IMR-90 (cell line): ENCODE measurements at regions not wholly inside any gene's neighbourhood (a gene's known extent, or its start where the extent isn't known, plus 50 kb on each side); places are given as distances from the start of the nearest gene placed in this dataset.

Source experiments
- ATAC-seq: fragments of 200-7000 bp; cut with Tn5 transposase; 2 replicates; pipeline ENCODE4 v1.9.1; 2020; ENCODE audit warnings: low read depth, mild to moderate bottlenecking, moderate library complexity
- BruUV-seq: library from RNA; stranded (reverse); fragments of 400-500 nt; replicated peaks from 2 replicates; lab custom pipeline; 2021; lab: Mats Ljungman, UMichigan
- CTCF ChIA-PET: fragments of 300-600 bp; formaldehyde crosslinking; extraction: SDS; loops from one replicate; lab custom pipeline; 2021; ENCODE audit warnings: antibody characterized with exemption; lab: Yijun Ruan, JAX
- POLR2A ChIA-PET: fragments of 300-600 bp; sonication (Branson Sonifier 250); formaldehyde crosslinking; loops from one replicate; lab custom pipeline; 2022; ENCODE audit warnings: antibody characterized with exemption; ENCODE audit not compliant: unreplicated experiment; lab: Charles Lee
- DNase-seq: peaks from one replicate; pipeline ENCODE4 v3.0.0; 2013
- H2AFZ ChIP-seq: replicated peaks from 2 replicates; pipeline ENCODE3; 2013; ENCODE audit warnings: low read length, mild to moderate bottlenecking; ENCODE audit not compliant: poor library complexity
- H2AK5ac ChIP-seq: 2 replicates; pipeline ENCODE4 v1.6.1; 2013; ENCODE audit warnings: low read depth, low read length, inconsistent platforms
- H2AK9ac ChIP-seq: replicated peaks from 2 replicates; pipeline ENCODE3; 2013; ENCODE audit warnings: mild to moderate bottlenecking, low read depth, low read length, moderate library complexity; ENCODE audit not compliant: poor library complexity
- H2BK120ac ChIP-seq: 2 replicates; pipeline ENCODE4 v1.6.1; 2013; ENCODE audit warnings: low read depth, low read length, inconsistent platforms
- H2BK15ac ChIP-seq: 3 replicates; pipeline ENCODE4 v1.6.1; 2013; ENCODE audit warnings: low read depth, low read length, inconsistent platforms
- H2BK20ac ChIP-seq: 2 replicates; pipeline ENCODE4 v1.6.1; 2013; ENCODE audit warnings: low read depth, mild to moderate bottlenecking, inconsistent platforms, low read length, moderate library complexity
- H2BK5ac ChIP-seq: 2 replicates; pipeline ENCODE4 v1.6.1; 2013; ENCODE audit warnings: mild to moderate bottlenecking, low read depth, low read length, inconsistent platforms; ENCODE audit not compliant: poor library complexity, severe bottlenecking
- H3K14ac ChIP-seq: replicated peaks from 2 replicates; pipeline ENCODE4 v1.6.1; 2013; ENCODE audit warnings: low read depth, low read length, inconsistent platforms
- H3K18ac ChIP-seq: 2 replicates; pipeline ENCODE4 v1.6.1; 2013; ENCODE audit warnings: low read depth, low read length, control low read depth
- H3K23ac ChIP-seq: 2 replicates; pipeline ENCODE4 v1.6.1; 2013; ENCODE audit warnings: low read depth, low read length, inconsistent platforms
- H3K27ac ChIP-seq: 2 replicates; pipeline ENCODE4 v1.5.1; 2013; ENCODE audit warnings: mild to moderate bottlenecking, control low read depth, low read length; ENCODE audit not compliant: insufficient read depth
- H3K27me3 ChIP-seq: 2 replicates; pipeline ENCODE4 v1.6.1; 2013; ENCODE audit warnings: low read length; ENCODE audit not compliant: control insufficient read depth, insufficient read depth
- H3K36me3 ChIP-seq: 2 replicates; pipeline ENCODE4 v1.6.1; 2013; ENCODE audit warnings: low read length, mixed read lengths; ENCODE audit not compliant: control insufficient read depth, insufficient read depth
- H3K4ac ChIP-seq: 2 replicates; pipeline ENCODE4 v1.6.1; 2013; ENCODE audit warnings: low read depth, low read length, inconsistent platforms
- H3K4me1 ChIP-seq: 2 replicates; pipeline ENCODE4 v1.6.1; 2013; ENCODE audit warnings: low read length, mixed read lengths; ENCODE audit not compliant: control insufficient read depth, insufficient read depth
- H3K4me2 ChIP-seq: 2 replicates; pipeline ENCODE4 v1.6.1; 2013; ENCODE audit warnings: low read depth, mild to moderate bottlenecking, control low read depth, low read length, moderate library complexity
- H3K4me3 ChIP-seq: 2 replicates; pipeline ENCODE4 v1.5.1; 2013; ENCODE audit warnings: low read depth, mild to moderate bottlenecking, control low read depth, low read length, moderate library complexity; ENCODE audit not compliant: insufficient read depth
- H3K56ac ChIP-seq: 2 replicates; pipeline ENCODE4 v1.6.1; 2013; ENCODE audit warnings: low read length, inconsistent platforms; ENCODE audit not compliant: insufficient read depth; ENCODE audit errors: extremely low read depth
- H3K79me1 ChIP-seq, 2 experiments: 2 replicates each; pipeline ENCODE4 v1.6.1; 2013; ENCODE audit warnings: low read length in 2 of 2, inconsistent platforms in 1 of 2, low read depth in 1 of 2
- H3K9ac ChIP-seq: 2 replicates; pipeline ENCODE4 v1.6.1; 2013; ENCODE audit warnings: low read depth, low read length, control low read depth
- H3K9me1 ChIP-seq: 2 replicates; pipeline ENCODE4 v1.6.1; 2013; ENCODE audit warnings: low read length, inconsistent platforms; ENCODE audit not compliant: insufficient read depth
- H3K9me3 ChIP-seq: 2 replicates; pipeline ENCODE4 v1.6.1; 2013; ENCODE audit warnings: low read length; ENCODE audit not compliant: control insufficient read depth, insufficient read depth
- H4K20me1 ChIP-seq: 2 replicates; pipeline ENCODE4 v1.6.1; 2013; ENCODE audit warnings: low read length, inconsistent platforms; ENCODE audit not compliant: insufficient read depth
- H4K5ac ChIP-seq: 2 replicates; pipeline ENCODE4 v1.6.1; 2013; ENCODE audit warnings: mild to moderate bottlenecking, low read depth, low read length, control low read depth
- H4K8ac ChIP-seq, 2 experiments: 2 replicates each; pipeline ENCODE4 v1.6.1; 2013; ENCODE audit warnings: low read depth in 2 of 2, low read length in 2 of 2, control low read depth in 1 of 2, inconsistent platforms in 1 of 2
- H4K91ac ChIP-seq: 2 replicates; pipeline ENCODE4 v1.6.1; 2013; ENCODE audit warnings: low read depth, low read length, inconsistent platforms; ENCODE audit not compliant: insufficient read depth
- CTCF ChIP-seq: conservative IDR thresholded peaks from 2 replicates; pipeline ENCODE4 v1.5.1; 2012; ENCODE audit warnings: mild to moderate bottlenecking, low read depth, low read length, improper control_type of control experiment
- FOS ChIP-seq: fragments of 150-350 bp; IDR thresholded peaks from 2 replicates; pipeline ENCODE4 v1.6.1; 2016; ENCODE audit warnings: low read depth, low read length
- MAFK ChIP-seq: IDR thresholded peaks from 2 replicates; pipeline ENCODE4 v1.6.1; 2012; ENCODE audit warnings: low read depth, low read length, improper control_type of control experiment
- MAZ ChIP-seq: IDR thresholded peaks from 2 replicates; pipeline ENCODE4 v1.6.1; 2012; ENCODE audit warnings: low read depth, mild to moderate bottlenecking, low read length, improper control_type of control experiment, moderate library complexity, borderline replicate concordance
- MXI1 ChIP-seq: IDR thresholded peaks from 2 replicates; pipeline ENCODE4 v1.6.1; 2012; ENCODE audit warnings: low read depth, mild to moderate bottlenecking, low read length, moderate library complexity, borderline replicate concordance
- RCOR1 ChIP-seq: IDR thresholded peaks from 2 replicates; pipeline ENCODE4 v1.6.1; 2012; ENCODE audit warnings: mild to moderate bottlenecking, low read length, improper control_type of control experiment; ENCODE audit not compliant: insufficient replicate concordance
- USF2 ChIP-seq: fragments of 150-350 bp; IDR thresholded peaks from 2 replicates; pipeline ENCODE4 v1.6.1; 2017; ENCODE audit warnings: mild to moderate bottlenecking, antibody characterized with exemption, low read length, low read depth
- WGBS, 2 experiments: methylation state at CpG; one replicate each; pipeline versions ENCODE4 v1.1.5 to v1.1.7; 2013; ENCODE audit warnings: missing lambda C conversion rate in 2 of 2; ENCODE audit not compliant: insufficient read length in 1 of 2; ENCODE audit errors: extremely low coverage in 2 of 2; 5-methylcytosine and 5-hydroxymethylcytosine counted together
- dilution Hi-C: fragments of 300-500 bp; cut with HindIII; formaldehyde crosslinking; loops from one replicate; pipeline ENCODE4 v1.14.3; 2018; ENCODE audit warnings: low sequenced_read_pairs; ENCODE audit not compliant: unreplicated experiment
- in situ Hi-C: fragments of 300-500 bp; cut with MboI; formaldehyde crosslinking; loops from 3 replicates; pipeline ENCODE4 v1.14.3; 2019; ENCODE audit warnings: low sequenced_read_pairs, inconsistent platforms, mixed read lengths
- intact Hi-C: fragments of 100-400 bp; cut with micrococcal nuclease; formaldehyde crosslinking; loops from 2 replicates; pipeline ENCODE4 v1.10.0; 2022

GRCh38 chr18:43442131-43442530 is 164.8 kb upstream of the SYT4 start:
- TF ChIP-seq MAFK, result no peak
- TF ChIP-seq RCOR1, result no peak
- no peak for TF ChIP-seq FOS
- no peak for TF ChIP-seq USF2
- no peak for TF ChIP-seq MAZ
- no peak for TF ChIP-seq MXI1
- TF ChIP-seq CTCF, result no peak
- intact Hi-C loops, result no loop called here
- no TSS peak for BruUV-seq
- no peak overlapping the region for H3K14ac ChIP-seq
- H3K9ac ChIP-seq, result no peak overlapping the region
- H2AFZ ChIP-seq, result no peak overlapping the region
- no peak overlapping the region for H3K23ac ChIP-seq
- DNase-seq (no peak), ATAC-seq (no peak)
- no peaks in the 10 kb centered on the region for H3K9me1 ChIP-seq
- no peaks in the 10 kb centered on the region for H3K4me1 ChIP-seq
- dilution Hi-C loops, result no loop called here
- H3K4me2 ChIP-seq, result no peak overlapping the region
- no peak overlapping the region for H2BK5ac ChIP-seq
- H3K4me3 ChIP-seq, result no peak overlapping the region
- H2AK5ac ChIP-seq, result no peak overlapping the region
- no peaks in the 10 kb centered on the region for H3K36me3 ChIP-seq
- H3K18ac ChIP-seq, result no peak overlapping the region
- H2BK120ac ChIP-seq, result no peak overlapping the region
- no peak overlapping the region for H3K56ac ChIP-seq
- ChIA-PET POLR2A (no interaction called here), CTCF (no interaction called here)
- H3K27me3 ChIP-seq, result no peaks in the 10 kb centered on the region
- H4K5ac ChIP-seq, result no peak overlapping the region
- no peak overlapping the region for H4K8ac ChIP-seq
- peaks cover 6% of the 10 kb centered on the region for H3K9me3 ChIP-seq
- no peak overlapping the region for H3K4ac ChIP-seq
- no peak overlapping the region for H4K91ac ChIP-seq
- no peak overlapping the region for H3K27ac ChIP-seq
- no peaks in the 10 kb centered on the region for H4K20me1 ChIP-seq
- no peak overlapping the region for H2AK9ac ChIP-seq
- H2BK20ac ChIP-seq, result no peak overlapping the region
- H3K79me1 ChIP-seq, result no peaks in the 10 kb centered on the region
- H2BK15ac ChIP-seq, result no peak overlapping the region
- no CpG with 5 or more reads among the region's 4 CpGs for WGBS, 2 experiments
- in situ Hi-C loops, result no loop called here
